GM23248 (cell line): ENCODE measurements at regions not wholly inside any gene's neighbourhood (a gene's known extent, or its start where the extent isn't known, plus 50 kb on each side); places are given as distances from the start of the nearest gene placed in this dataset.

Experiments used
- DNase-seq: peaks from one replicate; pipeline ENCODE4 v3.0.0-alpha.2; 2015
- H2AFZ ChIP-seq: fragments of 200-600 bp; sonication (generic); 2 replicates; pipeline ENCODE4 v1.6.1; 2016; ENCODE audit warnings: antibody characterized with exemption
- H3F3A ChIP-seq: fragments of 200-600 bp; sonication (generic); 2 replicates; pipeline ENCODE4 v1.6.1; 2016; ENCODE audit warnings: mild to moderate bottlenecking, antibody characterized with exemption, mixed run types; ENCODE audit not compliant: insufficient read depth
- H3K27ac ChIP-seq: fragments of 200-600 bp; sonication (generic); 2 replicates; pipeline ENCODE4 v1.5.1; 2016; ENCODE audit warnings: mild to moderate bottlenecking
- H3K27me3 ChIP-seq: fragments of 200-600 bp; sonication (generic); replicated peaks from 2 replicates; pipeline ENCODE4 v1.6.1; 2016; ENCODE audit warnings: mild to moderate bottlenecking; ENCODE audit not compliant: insufficient read depth
- H3K36me3 ChIP-seq: fragments of 200-600 bp; sonication (generic); 2 replicates; pipeline ENCODE4 v1.6.1; 2016; ENCODE audit warnings: low read depth, mild to moderate bottlenecking
- H3K4me1 ChIP-seq: fragments of 200-600 bp; sonication (generic); 2 replicates; pipeline ENCODE4 v1.6.1; 2016; ENCODE audit warnings: mild to moderate bottlenecking; ENCODE audit not compliant: insufficient read depth
- H3K4me2 ChIP-seq: fragments of 200-600 bp; sonication (generic); one replicate; pipeline ENCODE4 v1.6.1; 2016; ENCODE audit warnings: mild to moderate bottlenecking; ENCODE audit not compliant: unreplicated experiment
- H3K4me3 ChIP-seq: fragments of 200-600 bp; sonication (generic); 2 replicates; pipeline ENCODE4 v1.5.1; 2016; ENCODE audit warnings: mild to moderate bottlenecking
- H3K79me2 ChIP-seq: fragments of 200-600 bp; sonication (generic); 2 replicates; pipeline ENCODE4 v1.6.1; 2016; ENCODE audit warnings: mild to moderate bottlenecking; ENCODE audit not compliant: insufficient read depth
- H3K9ac ChIP-seq: fragments of 200-600 bp; sonication (generic); 2 replicates; pipeline ENCODE4 v1.6.1; 2016; ENCODE audit warnings: mild to moderate bottlenecking
- H3K9me2 ChIP-seq: fragments of 200-600 bp; sonication (generic); 2 replicates; pipeline ENCODE4 v1.6.1; 2016; ENCODE audit warnings: mixed run types, mild to moderate bottlenecking, moderate library complexity; ENCODE audit not compliant: insufficient read depth
- H3K9me3 ChIP-seq: fragments of 200-600 bp; sonication (generic); one replicate; pipeline ENCODE4 v1.6.1; 2017; ENCODE audit warnings: low read depth
- H4K20me1 ChIP-seq: fragments of 200-600 bp; sonication (generic); 2 replicates; pipeline ENCODE4 v1.6.0; 2016; ENCODE audit not compliant: insufficient read depth
- EZH2 ChIP-seq: fragments of 200-600 bp; sonication (generic); IDR thresholded peaks from 2 replicates; pipeline ENCODE4 v1.6.1; 2018; ENCODE audit warnings: antibody characterized with exemption, mild to moderate bottlenecking; ENCODE audit not compliant: insufficient read depth, poor library complexity, severe bottlenecking
- EZH2phosphoT487 ChIP-seq: fragments of 200-600 bp; sonication (generic); IDR thresholded peaks from 2 replicates; pipeline ENCODE4 v1.6.1; 2018; ENCODE audit warnings: antibody characterized with exemption, moderate library complexity, mild to moderate bottlenecking, low read depth; ENCODE audit not compliant: insufficient read depth
- WGBS, 2 experiments: methylation state at CpG; one replicate each; pipeline ENCODE4 v1.1.6; 2015 to 2017; ENCODE audit warnings: low lambda C conversion rate in 2 of 2, low coverage in 1 of 2; ENCODE audit errors: missing lambda C conversion rate in 2 of 2; 5-methylcytosine and 5-hydroxymethylcytosine counted together
- in situ Hi-C: fragments of 300-500 bp; cut with MboI; formaldehyde crosslinking; loops from 2 replicates; pipeline ENCODE4 v1.15.0; 2020

DNA sequence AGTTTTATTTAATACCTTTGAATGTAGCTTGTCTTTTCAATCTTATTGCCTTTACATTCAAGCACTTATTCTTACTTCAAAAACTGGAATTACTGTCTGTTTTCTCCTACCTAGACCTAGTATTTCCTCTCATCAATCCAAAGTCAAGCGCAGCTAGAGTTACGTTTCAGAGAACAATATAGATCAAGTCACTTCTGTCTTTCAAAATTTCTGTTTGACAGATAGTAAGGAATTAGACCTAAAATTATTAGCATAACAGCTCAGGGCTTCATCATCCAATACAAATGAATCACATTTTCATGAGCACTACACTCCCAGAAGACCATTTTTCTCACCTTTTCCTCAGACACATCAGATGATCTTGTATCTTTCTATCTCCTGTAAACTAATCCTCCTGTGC, 170.6 kb downstream of the CCDC59 start:
- Histone ChIP-seq H3K36me3 (no peaks in the 10 kb centered on the region), H3K9ac (no peak overlapping the region), H2AFZ (no peak overlapping the region), H4K20me1 (no peaks in the 10 kb centered on the region), H3K4me3 (no peak overlapping the region), H3K9me2 (no peaks in the 10 kb centered on the region), H3K27me3 (no peaks in the 10 kb centered on the region), H3K4me2 (no peak overlapping the region), H3F3A (no peaks in the 10 kb centered on the region), H3K79me2 (no peaks in the 10 kb centered on the region), H3K27ac (no peak overlapping the region), H3K4me1 (0 out of 2 replicates have a peak, but pooled peaks cover 5% of the 10 kb centered on the region), H3K9me3 (no peaks in the 10 kb centered on the region)
- in situ Hi-C loops = no loop called here
- no peak for TF ChIP-seq EZH2
- no peak for TF ChIP-seq EZH2phosphoT487
- DNase-seq = no peak
- 83 to 84% methylated on average over 2 of the region's 2 CpGs for WGBS, 2 experiments

DNA sequence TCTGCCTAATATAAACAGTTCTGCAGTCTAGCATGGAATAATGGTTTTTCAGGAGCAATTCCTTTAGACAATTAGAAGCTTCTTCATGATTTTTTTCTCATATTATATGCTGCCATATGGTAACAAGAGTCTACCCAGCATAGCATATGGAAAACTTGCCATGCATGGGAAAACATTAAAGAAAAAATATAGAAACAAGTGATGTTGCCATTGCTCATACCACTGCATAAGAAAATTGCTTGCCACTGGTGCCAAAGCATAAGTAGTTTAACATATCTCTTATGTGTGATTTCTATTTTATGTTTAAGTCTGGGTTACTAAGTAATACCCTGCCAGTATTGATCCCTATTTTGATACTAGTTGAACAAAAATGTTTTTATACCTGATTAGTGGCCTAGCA, 171.2 kb downstream of the CCDC59 start:
- H4K20me1 ChIP-seq = no peaks in the 10 kb centered on the region
- H3K9me2 ChIP-seq = no peaks in the 10 kb centered on the region
- H3K4me3 ChIP-seq = no peak overlapping the region
- in situ Hi-C loops = no loop called here
- H3K4me2 ChIP-seq = no peak overlapping the region
- H3K27ac ChIP-seq = no peak overlapping the region
- TF ChIP-seq EZH2phosphoT487 = no peak
- no peak for TF ChIP-seq EZH2
- DNase-seq = no peak
- H2AFZ ChIP-seq = no peak overlapping the region
- no peaks in the 10 kb centered on the region for H3K79me2 ChIP-seq
- no peaks in the 10 kb centered on the region for H3K36me3 ChIP-seq
- H3K4me1 ChIP-seq = 0 out of 2 replicates have a peak, but pooled peaks cover 5% of the 10 kb centered on the region
- no peaks in the 10 kb centered on the region for H3F3A ChIP-seq
- no peak overlapping the region for H3K9ac ChIP-seq
- no peaks in the 10 kb centered on the region for H3K27me3 ChIP-seq
- no peaks in the 10 kb centered on the region for H3K9me3 ChIP-seq

DNA sequence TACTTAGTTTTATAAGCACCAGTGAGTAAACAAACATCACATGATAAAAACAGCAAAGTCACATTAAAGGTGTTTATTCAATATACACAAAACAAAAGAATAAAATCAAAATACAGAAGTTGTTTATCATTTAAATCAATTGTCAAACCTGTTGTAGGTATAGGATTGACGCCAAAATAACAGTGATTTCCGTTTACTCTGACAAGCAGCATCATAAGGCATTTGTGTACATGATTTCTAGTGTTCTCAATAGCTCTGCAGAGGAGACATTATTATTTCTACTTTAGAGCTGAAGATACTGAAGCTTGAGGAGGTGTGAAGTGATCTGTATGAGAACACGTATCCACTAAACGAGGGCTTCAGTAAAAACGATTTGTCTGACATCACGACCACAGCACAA, 171.9 kb downstream of the CCDC59 start:
- Histone ChIP-seq H3K9me2 (no peaks in the 10 kb centered on the region), H3K9ac (no peak overlapping the region), H3K79me2 (no peaks in the 10 kb centered on the region), H3K27ac (no peak overlapping the region), H3K36me3 (no peaks in the 10 kb centered on the region), H3K27me3 (no peaks in the 10 kb centered on the region), H4K20me1 (no peaks in the 10 kb centered on the region), H3K4me2 (no peak overlapping the region), H2AFZ (no peak overlapping the region), H3K4me3 (no peak overlapping the region), H3F3A (no peaks in the 10 kb centered on the region), H3K9me3 (no peaks in the 10 kb centered on the region), H3K4me1 (0 out of 2 replicates have a peak, but pooled peaks cover 5% of the 10 kb centered on the region)
- TF ChIP-seq EZH2 (no peak), EZH2phosphoT487 (no peak)
- DNase-seq = no peak
- 64 to 68% methylated on average over 6 of the region's 6 CpGs for WGBS, 2 experiments
- in situ Hi-C loops = no loop called here

DNA sequence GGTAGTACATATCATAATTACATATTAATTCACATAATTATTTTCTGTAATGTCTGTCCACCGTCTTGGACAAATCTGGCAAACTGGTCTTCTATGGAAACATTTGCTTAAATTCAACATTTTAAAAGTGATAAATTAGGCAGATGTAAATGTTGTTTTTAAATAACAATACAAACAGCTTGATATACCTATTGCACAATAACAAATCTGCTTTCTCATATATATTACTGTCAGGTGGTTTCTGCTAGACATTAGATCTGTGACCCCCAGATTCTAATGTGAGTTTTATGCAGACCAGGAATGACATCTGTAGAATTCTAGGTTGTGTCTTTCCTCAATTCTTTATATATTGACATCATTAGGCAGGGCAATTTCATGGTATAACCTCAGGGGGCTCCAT, 173.3 kb downstream of the CCDC59 start:
- Histone ChIP-seq H3K36me3 (no peaks in the 10 kb centered on the region), H3K9me3 (no peaks in the 10 kb centered on the region), H3K4me2 (no peak overlapping the region), H3K27ac (no peak overlapping the region), H3K4me3 (no peak overlapping the region), H3K27me3 (no peaks in the 10 kb centered on the region), H4K20me1 (no peaks in the 10 kb centered on the region), H2AFZ (no peak overlapping the region), H3K9me2 (no peaks in the 10 kb centered on the region), H3K4me1 (0 out of 2 replicates have a peak, but pooled peaks cover 5% of the 10 kb centered on the region), H3K9ac (no peak overlapping the region), H3F3A (no peaks in the 10 kb centered on the region), H3K79me2 (no peaks in the 10 kb centered on the region)
- DNase-seq = no peak
- 33 to 42% methylated on average over 1 of the region's 1 CpG for WGBS, 2 experiments
- in situ Hi-C loops = no loop called here
- no peak for TF ChIP-seq EZH2phosphoT487
- TF ChIP-seq EZH2 = no peak

DNA sequence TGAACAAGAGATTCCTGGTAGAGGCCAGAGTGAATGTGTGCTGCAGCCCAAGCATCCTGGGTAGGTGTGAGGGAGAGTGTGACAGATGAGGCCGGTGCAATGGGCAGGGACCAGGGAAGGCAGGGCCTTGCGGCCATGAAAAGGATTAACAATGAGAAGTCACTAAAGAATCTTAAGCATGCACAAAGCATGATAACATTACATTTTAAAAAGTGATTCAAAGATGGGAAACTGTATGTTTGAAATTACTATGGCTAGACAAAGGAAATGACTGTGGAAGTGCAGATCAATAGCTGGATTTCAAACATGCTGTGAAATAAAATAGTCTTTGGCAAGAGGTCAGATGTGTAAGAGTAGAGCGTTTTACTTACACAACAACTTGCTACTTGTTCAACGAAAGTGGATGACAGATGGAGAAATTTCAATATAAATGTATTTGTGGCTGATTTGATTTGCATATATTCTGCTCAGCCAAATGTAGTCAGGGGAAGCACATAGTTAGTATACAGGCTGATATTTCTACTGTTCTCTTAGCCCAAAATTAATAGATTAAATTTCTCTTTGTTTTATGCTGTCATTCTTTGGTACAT, 175.5 kb downstream of the CCDC59 start:
- Histone ChIP-seq H2AFZ (no peak overlapping the region), H3F3A (no peaks in the 10 kb centered on the region), H3K27ac (no peak overlapping the region), H3K4me1 (0 out of 2 replicates have a peak, but pooled peaks cover 5% of the 10 kb centered on the region), H3K36me3 (no peaks in the 10 kb centered on the region), H4K20me1 (no peaks in the 10 kb centered on the region), H3K9me3 (no peaks in the 10 kb centered on the region), H3K4me2 (no peak overlapping the region), H3K27me3 (no peaks in the 10 kb centered on the region), H3K9ac (no peak overlapping the region), H3K4me3 (no peak overlapping the region), H3K9me2 (no peaks in the 10 kb centered on the region), H3K79me2 (no peaks in the 10 kb centered on the region)
- 21 to 33% methylated on average over 4 of the region's 4 CpGs for WGBS, 2 experiments
- peak; percentile 6 for DNase-seq
- TF ChIP-seq EZH2phosphoT487 (no peak), EZH2 (no peak)
- in situ Hi-C loops = no loop called here
